A673 (cell line): ENCODE measurements at regions not wholly inside any gene's neighbourhood (a gene's known extent, or its start where the extent isn't known, plus 50 kb on each side); places are given as distances from the start of the nearest gene placed in this dataset.

ENCODE experiments used
- BruUV-seq: library from RNA; stranded (reverse); fragments of 400-500 nt; replicated peaks from 2 replicates; lab custom pipeline; 2021; lab: Mats Ljungman, UMichigan
- CTCF ChIA-PET: fragments of 300-600 bp; sonication (Branson Sonifier 250); formaldehyde crosslinking; loops from one replicate; lab custom pipeline; 2022; ENCODE audit warnings: antibody characterized with exemption; lab: Charles Lee
- POLR2A ChIA-PET: fragments of 300-600 bp; sonication (Branson Sonifier 250); formaldehyde crosslinking; loops from one replicate; lab custom pipeline; 2022; ENCODE audit warnings: antibody characterized with exemption; ENCODE audit not compliant: low non-redundant PET; lab: Charles Lee
- DNase-seq: peaks from one replicate; pipeline ENCODE4 v3.0.0-alpha.2; 2015; ENCODE audit warnings: low spot score
- H3K27ac ChIP-seq: fragments of 200-600 bp; sonication (generic); 2 replicates; pipeline ENCODE4 v1.5.1; 2016; ENCODE audit warnings: mixed run types, low read depth, mild to moderate bottlenecking, mixed read lengths, antibody characterized with exemption, low read length; ENCODE audit not compliant: poor library complexity, severe bottlenecking
- H3K27me3 ChIP-seq: fragments of 200-600 bp; sonication (generic); replicated peaks from 2 replicates; pipeline ENCODE4 v1.6.1; 2017; ENCODE audit warnings: mixed run types, low read depth, mild to moderate bottlenecking, mixed read lengths, antibody characterized with exemption, low read length; ENCODE audit not compliant: insufficient read depth, poor library complexity
- H3K36me3 ChIP-seq: fragments of 200-600 bp; sonication (generic); 2 replicates; pipeline ENCODE4 v1.6.1; 2016; ENCODE audit warnings: mixed run types, mild to moderate bottlenecking, mixed read lengths, antibody characterized with exemption, low read length; ENCODE audit not compliant: insufficient read depth, poor library complexity, severe bottlenecking
- H3K4me1 ChIP-seq: fragments of 200-600 bp; sonication (generic); 2 replicates; pipeline ENCODE4 v1.6.1; 2017; ENCODE audit warnings: mixed run types, mild to moderate bottlenecking, mixed read lengths, antibody characterized with exemption, low read length; ENCODE audit not compliant: insufficient read depth, poor library complexity, severe bottlenecking
- H3K4me3 ChIP-seq: fragments of 200-600 bp; sonication (generic); 2 replicates; pipeline ENCODE4 v1.5.1; 2016; ENCODE audit warnings: low read depth, mixed run types, mild to moderate bottlenecking, mixed read lengths, low read length; ENCODE audit not compliant: poor library complexity, severe bottlenecking
- H3K9me3 ChIP-seq: fragments of 200-600 bp; sonication (generic); 2 replicates; pipeline ENCODE4 v1.6.1; 2016; ENCODE audit warnings: mixed run types, low read depth, mild to moderate bottlenecking, mixed read lengths, antibody characterized with exemption, low read length; ENCODE audit not compliant: poor library complexity, severe bottlenecking
- EZH2 ChIP-seq: fragments of 200-600 bp; sonication (generic); IDR thresholded peaks from 2 replicates; pipeline ENCODE4 v1.6.1; 2017; ENCODE audit warnings: borderline replicate concordance, low read depth, mild to moderate bottlenecking, mixed read lengths, antibody characterized with exemption, low read length; ENCODE audit not compliant: poor library complexity, severe bottlenecking
- intact Hi-C: fragments of 100-400 bp; cut with micrococcal nuclease; formaldehyde crosslinking; loops from one replicate; pipeline ENCODE4 v1.10.0; 2022; ENCODE audit not compliant: unreplicated experiment
- TF ChIP-seq, protein P1 (sequence below): fragments of 300-800, 200-600 bp; sonication (generic); conservative IDR thresholded peaks from 2 replicates; pipeline ENCODE4 v1.5.1; 2017; ENCODE audit warnings: low read depth, mild to moderate bottlenecking, antibody characterized with exemption, low read length, moderate library complexity, mixed read lengths

- Histone ChIP-seq H3K36me3 (no peaks in the 10 kb centered on the region), H3K4me1 (no peaks in the 10 kb centered on the region), H3K27me3 (no peaks in the 10 kb centered on the region), H3K4me3 (no peak overlapping the region), H3K27ac (no peak overlapping the region), H3K9me3 (peaks cover 4% of the 10 kb centered on the region)
- POLR2A ChIA-PET, result no interaction called here
- CTCF ChIA-PET, result no interaction called here
- intact Hi-C loops, result no loop called here
- no peak for TF ChIP-seq EZH2
- TF ChIP-seq, protein P1, sequence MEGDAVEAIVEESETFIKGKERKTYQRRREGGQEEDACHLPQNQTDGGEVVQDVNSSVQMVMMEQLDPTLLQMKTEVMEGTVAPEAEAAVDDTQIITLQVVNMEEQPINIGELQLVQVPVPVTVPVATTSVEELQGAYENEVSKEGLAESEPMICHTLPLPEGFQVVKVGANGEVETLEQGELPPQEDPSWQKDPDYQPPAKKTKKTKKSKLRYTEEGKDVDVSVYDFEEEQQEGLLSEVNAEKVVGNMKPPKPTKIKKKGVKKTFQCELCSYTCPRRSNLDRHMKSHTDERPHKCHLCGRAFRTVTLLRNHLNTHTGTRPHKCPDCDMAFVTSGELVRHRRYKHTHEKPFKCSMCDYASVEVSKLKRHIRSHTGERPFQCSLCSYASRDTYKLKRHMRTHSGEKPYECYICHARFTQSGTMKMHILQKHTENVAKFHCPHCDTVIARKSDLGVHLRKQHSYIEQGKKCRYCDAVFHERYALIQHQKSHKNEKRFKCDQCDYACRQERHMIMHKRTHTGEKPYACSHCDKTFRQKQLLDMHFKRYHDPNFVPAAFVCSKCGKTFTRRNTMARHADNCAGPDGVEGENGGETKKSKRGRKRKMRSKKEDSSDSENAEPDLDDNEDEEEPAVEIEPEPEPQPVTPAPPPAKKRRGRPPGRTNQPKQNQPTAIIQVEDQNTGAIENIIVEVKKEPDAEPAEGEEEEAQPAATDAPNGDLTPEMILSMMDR, result no peak
- BruUV-seq, result no TSS peak
- DNase-seq, result no peak
These were observed 225.0 kb upstream of the PUDP start for GRCh38 chrX:7372825-7373525.

DNA sequence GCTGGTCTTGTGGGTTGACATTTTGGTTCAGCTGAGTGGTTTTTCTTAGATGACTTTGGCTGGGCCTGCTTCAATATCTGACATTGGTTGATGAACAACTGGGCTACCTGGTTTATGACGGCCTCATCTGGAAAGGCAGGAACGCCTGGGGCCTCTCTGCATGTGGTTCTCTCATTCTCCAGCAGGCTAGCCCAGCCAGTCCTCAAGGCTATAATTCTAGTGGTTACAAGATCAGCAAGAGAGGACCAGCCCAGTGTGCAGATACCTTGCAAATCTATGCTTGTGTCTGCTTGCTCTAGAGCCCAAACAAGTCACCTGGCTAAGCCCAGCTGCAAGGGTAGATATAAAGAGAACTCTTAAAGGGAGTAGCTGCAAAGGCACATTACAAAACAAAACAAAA, 214.2 kb upstream of the PUDP start:
- TF ChIP-seq, protein P1, result no peak
- no peak for TF ChIP-seq EZH2
- H3K27me3 ChIP-seq, result no peaks in the 10 kb centered on the region

GRCh38 chrX:7351926-7352325, 204.0 kb upstream of the PUDP start:
- H3K9me3 ChIP-seq, result no peaks in the 10 kb centered on the region
- DNase-seq, result no peak
- ChIA-PET POLR2A (no interaction called here), CTCF (no interaction called here)
- no TSS peak for BruUV-seq
- H3K4me1 ChIP-seq, result no peaks in the 10 kb centered on the region
- H3K4me3 ChIP-seq, result no peak overlapping the region
- no peak overlapping the region for H3K27ac ChIP-seq
- intact Hi-C loops, result no loop called here
- no peaks in the 10 kb centered on the region for H3K27me3 ChIP-seq
- no peak for TF ChIP-seq EZH2
- TF ChIP-seq, protein P1, result no peak
- no peaks in the 10 kb centered on the region for H3K36me3 ChIP-seq

More for the DNA sequence above, 214.2 kb upstream of the PUDP start:
- no peaks in the 10 kb centered on the region for H3K9me3 ChIP-seq
- no TSS peak for BruUV-seq
- ChIA-PET CTCF (no interaction called here), POLR2A (no interaction called here)
- intact Hi-C loops, result no loop called here
- H3K4me1 ChIP-seq, result no peaks in the 10 kb centered on the region
- no peak overlapping the region for H3K4me3 ChIP-seq
- no peak for DNase-seq
- H3K36me3 ChIP-seq, result no peaks in the 10 kb centered on the region
- no peak overlapping the region for H3K27ac ChIP-seq
